ENCODE measurements at regions not wholly inside any gene's neighbourhood (a gene's known extent, or its start where the extent isn't known, plus 50 kb on each side); places are given as distances from the start of the nearest gene placed in this dataset.

DNA sequence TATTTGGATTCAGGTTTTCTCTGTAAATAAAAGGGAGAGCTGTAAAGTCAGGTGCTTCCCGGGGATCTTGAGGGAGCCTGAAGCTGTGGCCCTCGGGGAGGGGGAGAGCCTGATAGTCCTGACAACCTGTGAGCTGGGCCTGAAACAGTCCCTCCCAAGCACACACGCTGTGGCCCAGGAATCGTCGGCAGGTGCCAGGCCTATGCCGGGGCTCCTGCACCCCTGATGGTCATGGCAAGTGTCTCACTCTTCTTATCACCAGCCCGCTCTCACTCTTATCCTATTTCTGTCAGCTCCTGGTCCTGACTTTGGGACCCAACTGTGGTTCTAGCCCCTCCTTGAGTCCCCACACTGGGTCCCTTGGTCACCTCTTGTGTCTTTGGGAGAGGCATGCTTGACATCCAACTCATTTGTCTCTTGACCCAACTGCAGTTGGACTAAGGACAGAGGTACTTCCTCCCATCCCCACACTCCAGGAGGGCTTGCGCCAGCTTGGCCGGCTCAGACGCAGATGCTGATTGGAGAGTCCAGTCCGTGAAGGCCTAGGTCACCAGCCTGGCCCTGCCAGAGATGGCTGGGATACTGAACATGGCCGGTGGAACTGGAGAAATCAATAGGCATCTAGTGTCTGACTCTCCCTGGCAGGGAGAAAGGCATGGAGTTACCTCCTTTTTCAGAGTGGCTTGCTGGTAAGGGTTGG, 170.5 kb upstream of the WSCD1 start:
- H3K4me3 ChIP-seq = no peak overlapping the region
- DNase-seq (ENCODE audit: low read depth in 1 of 2, low spot score in 1 of 2) = no peak
- TF ChIP-seq, protein P1, sequence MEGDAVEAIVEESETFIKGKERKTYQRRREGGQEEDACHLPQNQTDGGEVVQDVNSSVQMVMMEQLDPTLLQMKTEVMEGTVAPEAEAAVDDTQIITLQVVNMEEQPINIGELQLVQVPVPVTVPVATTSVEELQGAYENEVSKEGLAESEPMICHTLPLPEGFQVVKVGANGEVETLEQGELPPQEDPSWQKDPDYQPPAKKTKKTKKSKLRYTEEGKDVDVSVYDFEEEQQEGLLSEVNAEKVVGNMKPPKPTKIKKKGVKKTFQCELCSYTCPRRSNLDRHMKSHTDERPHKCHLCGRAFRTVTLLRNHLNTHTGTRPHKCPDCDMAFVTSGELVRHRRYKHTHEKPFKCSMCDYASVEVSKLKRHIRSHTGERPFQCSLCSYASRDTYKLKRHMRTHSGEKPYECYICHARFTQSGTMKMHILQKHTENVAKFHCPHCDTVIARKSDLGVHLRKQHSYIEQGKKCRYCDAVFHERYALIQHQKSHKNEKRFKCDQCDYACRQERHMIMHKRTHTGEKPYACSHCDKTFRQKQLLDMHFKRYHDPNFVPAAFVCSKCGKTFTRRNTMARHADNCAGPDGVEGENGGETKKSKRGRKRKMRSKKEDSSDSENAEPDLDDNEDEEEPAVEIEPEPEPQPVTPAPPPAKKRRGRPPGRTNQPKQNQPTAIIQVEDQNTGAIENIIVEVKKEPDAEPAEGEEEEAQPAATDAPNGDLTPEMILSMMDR (IDR thresholded peaks at IDR 0.05; ENCODE audit: low read depth, low read length) = no peak

DNA sequence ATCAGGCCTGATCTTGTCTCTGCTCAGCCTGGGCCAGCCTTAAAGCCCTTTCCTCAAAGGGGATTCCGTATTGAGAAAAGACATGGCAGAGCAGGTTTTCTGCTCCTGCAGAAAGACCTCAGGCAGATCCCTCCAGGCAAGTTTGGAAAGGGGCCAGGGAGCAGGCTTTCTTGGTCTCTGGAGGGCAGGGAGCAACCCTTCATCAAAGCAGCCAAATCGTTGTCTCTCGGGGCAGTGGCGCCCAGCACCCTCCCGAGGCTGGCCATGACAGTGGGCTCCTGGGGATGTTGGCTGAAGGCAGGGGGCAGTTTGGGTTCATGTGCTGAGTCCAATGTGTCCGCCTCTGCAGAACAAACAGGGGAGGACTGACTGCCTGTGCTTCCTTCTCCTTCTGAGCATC, 168.4 kb upstream of the WSCD1 start:
- Histone ChIP-seq H3K9me3 (ENCODE audit: low read depth) (no peaks in the 10 kb centered on the region), H3K4me1 (ENCODE audit: low read depth) (no peaks in the 10 kb centered on the region), H3K36me3 (no peaks in the 10 kb centered on the region), H3K4me3 (no peak overlapping the region), H3K27ac (no peak overlapping the region), H3K27me3 (no peaks in the 10 kb centered on the region)
- DNase-seq (ENCODE audit: low read depth in 1 of 2, low spot score in 1 of 2) = no peak
- TF ChIP-seq, protein P1 (IDR thresholded peaks at IDR 0.05; ENCODE audit: low read depth, low read length) = no peak

More for the DNA sequence above, 170.5 kb upstream of the WSCD1 start:
- Histone ChIP-seq H3K9me3 (ENCODE audit: low read depth) (no peaks in the 10 kb centered on the region), H3K4me1 (ENCODE audit: low read depth) (no peaks in the 10 kb centered on the region), H3K36me3 (no peaks in the 10 kb centered on the region), H3K27ac (no peak overlapping the region), H3K27me3 (no peaks in the 10 kb centered on the region)

DNA sequence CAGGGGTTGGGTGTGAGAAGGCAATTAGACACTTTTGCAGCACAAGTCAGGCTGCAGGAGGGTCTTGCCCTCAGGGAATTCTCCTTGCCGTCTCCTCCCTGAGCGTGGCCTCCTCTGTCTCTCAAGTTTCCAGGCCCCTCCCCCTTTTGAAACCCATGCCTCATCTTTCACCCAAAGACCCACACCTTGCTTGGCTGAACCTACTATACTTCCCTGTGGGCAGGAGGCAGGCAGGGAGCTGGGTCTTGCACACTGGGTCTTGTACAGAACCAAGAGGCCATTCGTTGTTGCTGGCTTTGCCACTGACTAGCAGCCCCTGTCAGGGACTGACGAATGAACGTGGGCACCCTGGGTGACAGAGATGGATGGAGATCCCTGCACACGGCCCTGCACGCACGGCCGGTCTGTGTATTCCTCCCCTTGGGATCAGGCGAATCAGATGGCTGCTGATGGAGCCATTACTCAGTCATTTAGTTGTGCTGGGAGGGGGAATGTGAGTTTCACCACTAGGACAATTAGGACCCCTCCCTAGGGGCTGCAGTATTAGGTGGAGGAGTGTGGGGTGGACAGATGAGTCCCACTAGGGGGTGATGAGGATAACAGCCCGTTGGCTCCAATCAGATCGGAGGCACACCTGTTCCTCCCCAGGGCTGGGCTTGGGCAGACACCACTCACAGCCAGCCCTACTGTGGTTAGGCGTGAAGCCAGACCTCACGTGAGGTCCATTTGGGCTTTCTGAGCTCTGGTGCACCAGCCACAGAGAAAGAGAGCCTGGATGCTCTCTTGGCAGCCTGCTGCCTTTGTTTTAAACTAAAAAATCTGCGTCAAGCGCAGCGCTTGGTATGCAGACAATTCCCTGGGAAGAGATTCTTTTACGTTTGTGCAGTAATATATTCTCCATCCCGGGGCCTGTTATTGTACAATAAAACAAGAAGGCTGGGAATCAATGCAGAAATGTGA, 167.7 kb upstream of the WSCD1 start:
- Histone ChIP-seq H3K27ac (no peak overlapping the region), H3K36me3 (no peaks in the 10 kb centered on the region), H3K27me3 (no peaks in the 10 kb centered on the region), H3K9me3 (ENCODE audit: low read depth) (no peaks in the 10 kb centered on the region), H3K4me1 (ENCODE audit: low read depth) (no peaks in the 10 kb centered on the region), H3K4me3 (no peak overlapping the region)
- TF ChIP-seq, protein P1 (IDR thresholded peaks at IDR 0.05; ENCODE audit: low read depth, low read length) = no peak
- no peak for DNase-seq (ENCODE audit: low read depth in 1 of 2, low spot score in 1 of 2)

DNA sequence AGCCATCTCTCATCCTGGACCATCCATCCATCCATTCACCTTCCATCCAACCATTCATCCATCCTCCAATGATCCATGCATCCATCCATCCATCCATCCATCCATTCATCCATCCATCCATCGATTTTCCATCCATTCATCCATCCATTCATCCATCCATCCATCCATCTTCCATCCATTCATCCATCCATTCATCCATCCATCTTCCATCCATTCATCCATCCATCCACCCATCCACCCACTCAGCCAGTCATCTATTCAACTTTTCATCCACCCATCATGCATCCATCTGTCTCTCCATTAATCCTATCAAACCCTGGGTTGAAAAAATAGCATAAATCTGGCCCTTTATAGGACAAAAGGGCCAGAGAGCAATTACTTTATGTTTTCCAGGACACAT, 158.3 kb upstream of the WSCD1 start:
- DNase-seq (ENCODE audit: low read depth in 1 of 2, low spot score in 1 of 2) = no peak
- Histone ChIP-seq H3K27me3 (no peaks in the 10 kb centered on the region), H3K27ac (no peak overlapping the region), H3K36me3 (no peaks in the 10 kb centered on the region), H3K9me3 (ENCODE audit: low read depth) (no peaks in the 10 kb centered on the region), H3K4me3 (no peak overlapping the region), H3K4me1 (ENCODE audit: low read depth) (no peaks in the 10 kb centered on the region)
- TF ChIP-seq, protein P1 (IDR thresholded peaks at IDR 0.05; ENCODE audit: low read depth, low read length) = no peak

DNA sequence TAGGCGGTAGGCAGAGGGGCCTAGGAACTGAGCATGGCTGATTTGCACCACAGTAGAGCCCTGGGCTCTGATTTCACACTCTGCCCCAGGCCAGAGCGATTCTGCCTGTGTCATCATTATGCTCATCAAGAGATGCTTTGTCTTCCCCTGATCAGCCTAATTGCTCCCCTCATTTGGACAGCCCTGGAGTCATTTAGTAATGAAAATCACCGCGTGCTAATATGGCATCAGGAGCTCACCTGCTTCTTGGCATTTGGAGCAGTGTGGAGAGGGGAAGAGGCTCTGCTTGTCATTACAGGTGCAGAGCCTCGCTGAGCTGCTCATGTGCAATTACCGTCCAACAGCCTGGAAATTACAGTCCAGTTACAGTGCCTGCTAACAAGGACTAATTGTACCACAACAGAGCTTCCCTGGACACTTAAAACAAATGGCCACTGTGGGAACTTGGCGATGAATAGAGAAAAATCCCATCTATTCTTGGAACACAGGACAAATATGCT, 157.1 kb upstream of the WSCD1 start:
- TF ChIP-seq, protein P1 (IDR thresholded peaks at IDR 0.05; ENCODE audit: low read depth, low read length) = no peak
- Histone ChIP-seq H3K9me3 (ENCODE audit: low read depth) (no peaks in the 10 kb centered on the region), H3K4me3 (no peak overlapping the region), H3K27ac (no peak overlapping the region), H3K4me1 (ENCODE audit: low read depth) (no peaks in the 10 kb centered on the region), H3K27me3 (no peaks in the 10 kb centered on the region), H3K36me3 (no peaks in the 10 kb centered on the region)
- DNase-seq (ENCODE audit: low read depth in 1 of 2, low spot score in 1 of 2) = no peak
